ENCODE measurements at regions not wholly inside any gene's neighbourhood (a gene's known extent, or its start where the extent isn't known, plus 50 kb on each side); places are given as distances from the start of the nearest gene placed in this dataset.

DNA sequence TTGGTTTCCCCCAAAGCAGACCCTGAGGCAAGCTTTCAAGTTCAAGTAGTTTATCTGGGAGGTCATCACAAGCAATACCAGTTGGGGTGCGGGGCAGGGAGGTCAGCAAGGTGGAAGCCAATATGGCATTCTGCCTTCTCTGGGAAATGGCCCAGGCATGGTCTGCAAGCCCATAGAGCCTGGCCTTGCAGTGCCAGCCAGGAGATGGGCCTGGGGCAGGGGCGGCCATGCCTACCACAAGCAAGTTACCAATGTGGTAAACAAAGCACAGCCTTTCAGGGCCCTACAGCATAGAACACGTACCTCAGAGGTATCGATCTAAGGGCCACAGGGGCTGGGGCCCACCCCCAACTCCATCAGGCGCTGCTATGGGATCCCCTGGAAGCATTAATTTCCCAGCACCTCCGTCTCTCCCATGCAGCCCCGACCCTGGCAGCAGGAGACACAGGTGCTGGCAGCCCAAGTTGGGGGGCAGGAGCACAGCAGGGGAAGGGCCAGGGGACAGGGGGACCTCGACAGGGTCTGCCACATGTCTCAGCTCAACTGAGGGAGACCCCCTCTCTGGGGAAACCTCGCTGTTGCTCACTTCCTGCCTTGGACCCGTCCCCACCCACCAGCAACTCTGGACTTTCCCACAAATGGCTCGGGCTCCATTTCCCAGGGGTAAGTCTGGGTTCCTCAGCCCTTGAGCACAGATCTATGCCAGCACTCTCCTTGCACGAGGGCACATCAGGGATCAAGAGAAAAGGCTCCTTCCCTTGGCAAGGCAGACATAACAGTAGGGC lies 369.0 kb downstream of the PREX1 start:
- DNase-seq (ENCODE audit: low read depth, low spot score) = no peak
- H3K27me3 ChIP-seq (ENCODE audit: insufficient read depth, insufficient read length) = no peaks in the 10 kb centered on the region

DNA sequence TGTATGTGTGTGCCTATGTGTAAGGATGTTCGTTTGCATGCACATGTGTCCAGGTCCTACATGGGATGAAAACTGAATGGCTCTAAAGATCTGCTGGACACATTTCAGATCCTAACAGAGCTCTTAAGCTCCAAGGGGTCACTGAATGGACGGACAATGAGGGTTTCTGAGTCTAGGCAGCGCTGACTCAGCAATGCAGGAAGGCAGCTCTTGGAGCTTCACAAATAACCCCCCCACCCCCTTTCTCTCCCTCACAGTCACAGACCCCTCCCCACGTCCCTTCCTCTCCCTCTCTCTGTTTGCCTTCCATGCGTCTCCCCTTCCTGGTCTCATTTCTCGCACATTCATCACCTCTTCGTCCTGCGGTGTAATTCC lies 369.8 kb downstream of the PREX1 start:
- H3K27me3 ChIP-seq (ENCODE audit: insufficient read depth, insufficient read length) = no peaks in the 10 kb centered on the region
- no peak for DNase-seq (ENCODE audit: low read depth, low spot score)
- H3K4me1 ChIP-seq (ENCODE audit: insufficient read depth, insufficient read length) = peaks cover 4% of the 10 kb centered on the region
- no peak overlapping the region for H3K9ac ChIP-seq (ENCODE audit: insufficient read length, low read depth)
- no peak overlapping the region for H3K4me3 ChIP-seq (ENCODE audit: insufficient read length, low read depth)
- no peaks in the 10 kb centered on the region for H3K36me3 ChIP-seq (ENCODE audit: insufficient read depth, insufficient read length, low read length)
- TF ChIP-seq SUZ12 (IDR thresholded peaks at IDR 0.05; ENCODE audit: extremely low read depth, insufficient read depth, insufficient read length) = no peak
- no peak for TF ChIP-seq ZNF274 (IDR thresholded peaks at IDR 0.05; ENCODE audit: low read depth, low read length)
- no peak for TF ChIP-seq YY1 (IDR thresholded peaks at IDR 0.05; ENCODE audit: insufficient read depth, insufficient read length)
- no peaks in the 10 kb centered on the region for H3K9me3 ChIP-seq (ENCODE audit: insufficient read depth, low read length)

More for the DNA sequence above, 369.0 kb downstream of the PREX1 start:
- Histone ChIP-seq H3K9me3 (ENCODE audit: insufficient read depth, low read length) (no peaks in the 10 kb centered on the region), H3K36me3 (ENCODE audit: insufficient read depth, insufficient read length, low read length) (no peaks in the 10 kb centered on the region), H3K4me1 (ENCODE audit: insufficient read depth, insufficient read length) (peaks cover 4% of the 10 kb centered on the region), H3K4me3 (ENCODE audit: insufficient read length, low read depth) (no peak overlapping the region), H3K9ac (ENCODE audit: insufficient read length, low read depth) (no peak overlapping the region)
- TF ChIP-seq SUZ12 (IDR thresholded peaks at IDR 0.05; ENCODE audit: extremely low read depth, insufficient read depth, insufficient read length) (no peak), YY1 (IDR thresholded peaks at IDR 0.05; ENCODE audit: insufficient read depth, insufficient read length) (no peak), ZNF274 (IDR thresholded peaks at IDR 0.05; ENCODE audit: low read depth, low read length) (no peak)

DNA sequence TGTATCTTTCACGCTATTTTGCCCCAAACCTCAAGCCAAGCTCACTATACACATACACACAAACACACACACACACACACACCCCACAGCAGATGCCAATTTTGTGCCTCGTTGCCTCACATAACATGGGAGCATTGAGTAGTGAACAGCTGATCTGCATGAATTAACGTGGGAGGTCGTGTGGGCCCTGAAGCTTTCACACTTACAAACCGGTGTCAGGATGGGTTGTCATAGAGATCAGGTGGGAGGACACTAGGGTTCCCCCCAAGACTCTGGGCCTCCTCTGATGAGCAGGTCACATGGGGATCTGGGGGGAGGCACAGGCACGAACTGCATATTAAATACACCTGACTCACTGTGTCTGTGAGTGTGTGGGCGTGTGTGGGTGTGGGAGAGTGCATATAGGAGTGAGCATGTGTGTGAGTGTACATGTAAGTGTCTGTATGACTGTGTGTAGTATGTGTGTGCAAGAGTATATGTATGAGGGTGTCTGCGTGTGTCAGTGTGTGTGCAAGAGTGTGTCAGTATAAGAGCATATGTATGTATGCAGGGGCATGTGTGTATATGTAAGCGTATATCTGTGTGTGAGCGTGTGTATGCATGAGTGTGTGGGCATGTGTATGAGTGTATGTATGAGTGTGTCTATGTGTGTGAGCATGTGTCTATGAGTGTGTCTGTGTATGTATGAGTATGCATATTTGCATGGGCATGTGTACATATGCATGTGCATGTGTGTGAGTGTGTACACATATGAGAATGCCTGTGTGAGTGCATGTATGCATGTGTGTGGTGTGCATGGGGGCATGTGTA lies 370.4 kb downstream of the PREX1 start:
- no peak for DNase-seq (ENCODE audit: low read depth, low spot score)
- H3K27me3 ChIP-seq (ENCODE audit: insufficient read depth, insufficient read length) = no peaks in the 10 kb centered on the region
- no peak overlapping the region for H3K4me3 ChIP-seq (ENCODE audit: insufficient read length, low read depth)
- no peaks in the 10 kb centered on the region for H3K36me3 ChIP-seq (ENCODE audit: insufficient read depth, insufficient read length, low read length)
- H3K9ac ChIP-seq (ENCODE audit: insufficient read length, low read depth) = no peak overlapping the region
- TF ChIP-seq YY1 (IDR thresholded peaks at IDR 0.05; ENCODE audit: insufficient read depth, insufficient read length) (no peak), ZNF274 (IDR thresholded peaks at IDR 0.05; ENCODE audit: low read depth, low read length) (no peak), SUZ12 (IDR thresholded peaks at IDR 0.05; ENCODE audit: extremely low read depth, insufficient read depth, insufficient read length) (no peak)
- peaks cover 4% of the 10 kb centered on the region for H3K4me1 ChIP-seq (ENCODE audit: insufficient read depth, insufficient read length)
- H3K9me3 ChIP-seq (ENCODE audit: insufficient read depth, low read length) = no peaks in the 10 kb centered on the region

DNA sequence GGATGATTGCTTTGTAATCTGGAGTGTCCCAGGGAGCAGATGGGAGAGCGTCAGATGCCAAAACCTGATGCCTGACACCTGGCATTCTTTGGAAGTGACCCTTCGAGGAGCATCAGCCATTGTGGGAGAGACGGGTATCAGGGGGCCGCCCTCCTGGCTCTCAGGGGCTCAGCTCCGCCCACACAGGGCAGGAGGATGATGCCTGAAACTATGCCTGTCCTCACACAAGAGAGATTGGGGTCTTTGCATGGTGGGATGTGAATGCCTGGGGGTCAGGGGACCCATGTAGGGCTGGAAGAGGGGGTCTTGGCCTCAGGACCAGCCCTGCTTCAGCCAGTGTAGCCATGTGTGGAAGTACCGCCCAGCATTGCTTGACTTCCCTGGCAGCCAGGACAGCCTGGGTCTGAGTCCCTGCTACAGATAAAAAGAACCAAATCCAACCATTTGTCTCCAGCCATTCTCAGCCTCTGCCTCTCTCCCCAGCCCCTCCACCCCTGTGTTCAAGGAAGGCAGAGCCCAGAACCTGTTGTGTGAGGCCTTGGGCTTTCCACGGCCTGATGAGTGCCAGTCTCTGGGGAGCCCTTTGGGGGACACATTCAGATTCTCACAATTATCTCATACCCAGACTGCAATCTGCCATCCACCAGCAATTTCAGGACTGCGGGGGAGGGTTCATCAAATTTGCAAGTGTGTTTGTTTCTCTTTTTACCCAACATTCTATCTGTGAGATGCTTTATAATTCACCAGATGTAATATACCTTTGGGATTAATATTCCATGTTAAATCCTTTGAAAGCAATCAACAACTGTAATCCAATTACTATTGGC lies 371.2 kb downstream of the PREX1 start:
- peaks cover 4% of the 10 kb centered on the region for H3K4me1 ChIP-seq (ENCODE audit: insufficient read depth, insufficient read length)
- no peaks in the 10 kb centered on the region for H3K36me3 ChIP-seq (ENCODE audit: insufficient read depth, insufficient read length, low read length)
- no peaks in the 10 kb centered on the region for H3K27me3 ChIP-seq (ENCODE audit: insufficient read depth, insufficient read length)
- TF ChIP-seq YY1 (IDR thresholded peaks at IDR 0.05; ENCODE audit: insufficient read depth, insufficient read length) (no peak), ZNF274 (IDR thresholded peaks at IDR 0.05; ENCODE audit: low read depth, low read length) (no peak), SUZ12 (IDR thresholded peaks at IDR 0.05; ENCODE audit: extremely low read depth, insufficient read depth, insufficient read length) (no peak)
- H3K9me3 ChIP-seq (ENCODE audit: insufficient read depth, low read length) = no peaks in the 10 kb centered on the region
- no peak overlapping the region for H3K9ac ChIP-seq (ENCODE audit: insufficient read length, low read depth)
- H3K4me3 ChIP-seq (ENCODE audit: insufficient read length, low read depth) = no peak overlapping the region
- no peak for DNase-seq (ENCODE audit: low read depth, low spot score)

DNA sequence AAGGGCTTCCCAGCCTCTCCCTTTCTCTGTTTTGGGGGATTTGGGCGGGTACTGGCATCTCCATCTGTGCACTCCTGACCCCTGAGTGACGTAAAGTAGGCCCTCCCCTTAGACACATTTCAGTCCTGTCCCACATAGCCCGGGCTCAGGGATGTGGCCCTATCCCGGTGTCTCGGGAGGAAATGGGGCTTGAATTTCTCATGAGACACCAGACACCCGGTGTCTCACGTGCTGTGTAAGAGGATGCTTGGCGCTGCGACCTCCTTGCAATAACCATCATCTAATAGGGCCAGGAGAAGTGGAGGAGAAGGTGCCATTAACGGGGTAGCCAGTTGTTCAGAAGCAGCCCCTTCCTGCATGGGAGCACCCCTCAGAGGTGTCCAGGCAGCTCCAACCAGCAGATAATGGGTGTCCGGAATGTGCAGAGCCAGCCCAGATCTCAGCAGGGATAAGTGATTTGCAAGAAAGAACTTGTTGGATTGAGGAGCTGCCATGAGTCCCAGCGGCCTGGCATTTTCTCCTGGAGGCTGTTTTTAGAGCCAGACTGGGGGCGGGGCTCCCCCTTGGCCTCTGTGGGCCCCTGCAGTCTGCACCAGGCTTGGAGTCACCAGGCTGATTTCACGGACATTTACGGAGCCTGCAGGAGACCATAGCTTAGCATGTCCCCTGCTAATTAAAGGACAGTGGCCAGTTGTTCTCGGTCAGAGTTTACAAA lies 372.0 kb downstream of the PREX1 start:
- Histone ChIP-seq H3K4me3 (ENCODE audit: insufficient read length, low read depth) (no peak overlapping the region), H3K4me1 (ENCODE audit: insufficient read depth, insufficient read length) (peaks cover 4% of the 10 kb centered on the region), H3K36me3 (ENCODE audit: insufficient read depth, insufficient read length, low read length) (no peaks in the 10 kb centered on the region), H3K9ac (ENCODE audit: insufficient read length, low read depth) (no peak overlapping the region), H3K27me3 (ENCODE audit: insufficient read depth, insufficient read length) (no peaks in the 10 kb centered on the region), H3K9me3 (ENCODE audit: insufficient read depth, low read length) (no peaks in the 10 kb centered on the region)
- DNase-seq (ENCODE audit: low read depth, low spot score) = no peak
- TF ChIP-seq YY1 (IDR thresholded peaks at IDR 0.05; ENCODE audit: insufficient read depth, insufficient read length) = no peak
- no peak for TF ChIP-seq ZNF274 (IDR thresholded peaks at IDR 0.05; ENCODE audit: low read depth, low read length)
- TF ChIP-seq SUZ12 (IDR thresholded peaks at IDR 0.05; ENCODE audit: extremely low read depth, insufficient read depth, insufficient read length) = no peak

DNA sequence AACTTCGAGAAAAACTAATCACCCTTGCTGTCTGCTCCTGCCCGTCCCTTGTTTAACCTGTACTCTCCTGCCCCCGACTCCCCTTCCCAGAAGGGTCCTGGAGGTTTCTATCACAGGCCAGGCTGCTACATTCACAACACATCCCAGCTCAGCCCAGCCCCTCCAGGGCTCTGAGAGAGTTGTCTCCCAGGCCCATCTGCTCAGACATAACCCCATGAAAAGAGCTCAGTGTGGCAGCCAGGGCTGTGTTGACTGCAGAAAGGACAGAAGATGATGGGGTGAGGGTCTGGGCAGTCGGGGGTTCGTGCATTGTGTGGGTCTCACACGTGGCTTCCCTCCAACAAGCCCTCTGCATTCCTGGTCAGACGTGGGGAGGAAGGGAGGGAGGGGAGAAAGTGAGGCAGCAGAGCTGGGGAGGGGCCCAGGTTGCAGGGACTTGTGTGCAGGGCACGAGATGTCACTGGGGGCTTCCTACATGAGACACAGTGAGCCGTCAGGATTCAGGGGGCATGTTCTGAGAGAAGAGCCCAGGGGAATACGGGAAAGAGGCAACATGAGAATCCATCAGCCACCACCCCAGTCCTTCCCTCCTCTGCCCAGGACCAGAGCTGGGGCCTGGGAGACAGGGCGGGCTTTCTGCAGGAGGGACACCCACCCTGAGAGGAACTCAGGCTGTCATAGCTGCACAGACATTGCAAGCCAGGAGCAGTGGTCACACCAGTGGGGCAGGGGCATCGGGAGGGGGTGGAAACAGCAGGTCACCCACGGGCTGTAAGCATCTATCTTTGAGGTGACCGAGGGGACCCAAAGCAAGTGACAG lies 372.9 kb downstream of the PREX1 start:
- Histone ChIP-seq H3K9me3 (ENCODE audit: insufficient read depth, low read length) (no peaks in the 10 kb centered on the region), H3K36me3 (ENCODE audit: insufficient read depth, insufficient read length, low read length) (no peaks in the 10 kb centered on the region), H3K4me3 (ENCODE audit: insufficient read length, low read depth) (no peak overlapping the region), H3K4me1 (ENCODE audit: insufficient read depth, insufficient read length) (peaks cover 4% of the 10 kb centered on the region), H3K27me3 (ENCODE audit: insufficient read depth, insufficient read length) (no peaks in the 10 kb centered on the region), H3K9ac (ENCODE audit: insufficient read length, low read depth) (no peak overlapping the region)
- no peak for TF ChIP-seq YY1 (IDR thresholded peaks at IDR 0.05; ENCODE audit: insufficient read depth, insufficient read length)
- TF ChIP-seq ZNF274 (IDR thresholded peaks at IDR 0.05; ENCODE audit: low read depth, low read length) = no peak
- no peak for TF ChIP-seq SUZ12 (IDR thresholded peaks at IDR 0.05; ENCODE audit: extremely low read depth, insufficient read depth, insufficient read length)
- DNase-seq (ENCODE audit: low read depth, low spot score) = no peak
